Adrenal gland (tissue), 5 donors: ENCODE measurements at regions not wholly inside any gene's neighbourhood (a gene's known extent, or its start where the extent isn't known, plus 50 kb on each side); places are given as distances from the start of the nearest gene placed in this dataset.

Experiments used
- CTCF ChIP-seq, 6 experiments: fragments of 450-650 bp in 4 of 6; fragments of 200-600 bp in 2 of 6; sonication (generic) in 1 of 6; IDR thresholded peaks; 1 replicate in 5 of 6; 2 replicates in 1 of 6; pipeline versions ENCODE4 v1.5.1 to v1.8.0; 2016 to 2021; ENCODE audit warnings: antibody characterized with exemption in 6 of 6, mild to moderate bottlenecking in 2 of 6, moderate library complexity in 1 of 6
- POLR2A ChIP-seq, 2 donors: fragments of 450-650 bp; IDR thresholded peaks; one replicate each; pipeline ENCODE4 v1.6.1; 2017; ENCODE audit warnings: antibody characterized with exemption in 2 of 2, mild to moderate bottlenecking in 2 of 2, moderate library complexity in 1 of 2
- donor health status: DM: no; HTN: no; CAD: no.

- TF ChIP-seq CTCF (IDR thresholded peaks at IDR 0.05): no peak
- TF ChIP-seq POLR2A (IDR thresholded peaks at IDR 0.05): no peak
Observed at GRCh38 chrY:18966001-18966400, 192.5 kb upstream of the HSFY2 start.
